ENCODE measurements at regions not wholly inside any gene's neighbourhood (a gene's known extent, or its start where the extent isn't known, plus 50 kb on each side); places are given as distances from the start of the nearest gene placed in this dataset.

DNA sequence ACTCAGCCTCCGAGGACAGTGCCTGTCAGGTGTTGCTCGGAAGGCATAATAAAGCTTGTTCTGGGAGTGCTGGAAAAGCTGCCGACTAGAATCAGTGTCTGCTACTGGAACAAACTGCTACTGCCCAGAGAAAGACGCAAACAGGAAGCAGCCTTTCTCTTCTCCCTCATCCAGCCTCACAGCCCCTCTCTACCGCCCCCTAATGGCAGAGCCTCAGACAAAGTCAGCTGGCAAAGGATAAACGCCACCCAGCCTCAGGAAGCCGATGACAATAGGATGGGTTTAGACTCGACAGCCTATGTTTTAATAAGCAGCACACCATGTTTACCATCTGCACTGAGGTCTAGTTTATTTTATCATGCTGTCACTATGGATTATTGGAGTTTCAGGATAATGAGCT is 169.5 kb upstream of the LYZL1 start:
- Histone ChIP-seq H3K36me3 (ENCODE audit: control insufficient read depth, insufficient read depth, low read length) (no peaks in the 10 kb centered on the region), H3K27me3 (ENCODE audit: control insufficient read depth, insufficient read depth, low read length) (peaks cover under 1% of the 10 kb centered on the region; the same call in 1 of the 2 replicates), H3K4me3 (ENCODE audit: low read depth, low read length) (no peak overlapping the region)
- POLR2A ChIA-PET, result no interaction called here
- CTCF ChIA-PET, result interaction anchor here (0.5 to 2.9 kb wide), 5 partner anchors 10 to 456 kb away, joined by 3 to 8 read pairs (median 5); no protein-coding TSS in a partner anchor
- TF ChIP-seq, protein P1, sequence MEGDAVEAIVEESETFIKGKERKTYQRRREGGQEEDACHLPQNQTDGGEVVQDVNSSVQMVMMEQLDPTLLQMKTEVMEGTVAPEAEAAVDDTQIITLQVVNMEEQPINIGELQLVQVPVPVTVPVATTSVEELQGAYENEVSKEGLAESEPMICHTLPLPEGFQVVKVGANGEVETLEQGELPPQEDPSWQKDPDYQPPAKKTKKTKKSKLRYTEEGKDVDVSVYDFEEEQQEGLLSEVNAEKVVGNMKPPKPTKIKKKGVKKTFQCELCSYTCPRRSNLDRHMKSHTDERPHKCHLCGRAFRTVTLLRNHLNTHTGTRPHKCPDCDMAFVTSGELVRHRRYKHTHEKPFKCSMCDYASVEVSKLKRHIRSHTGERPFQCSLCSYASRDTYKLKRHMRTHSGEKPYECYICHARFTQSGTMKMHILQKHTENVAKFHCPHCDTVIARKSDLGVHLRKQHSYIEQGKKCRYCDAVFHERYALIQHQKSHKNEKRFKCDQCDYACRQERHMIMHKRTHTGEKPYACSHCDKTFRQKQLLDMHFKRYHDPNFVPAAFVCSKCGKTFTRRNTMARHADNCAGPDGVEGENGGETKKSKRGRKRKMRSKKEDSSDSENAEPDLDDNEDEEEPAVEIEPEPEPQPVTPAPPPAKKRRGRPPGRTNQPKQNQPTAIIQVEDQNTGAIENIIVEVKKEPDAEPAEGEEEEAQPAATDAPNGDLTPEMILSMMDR (IDR thresholded peaks at IDR 0.05; ENCODE audit: insufficient read depth, low read depth, low read length), result peak; percentile 39; the same call in 1 of the 2 replicates
- DNase-seq (ENCODE audit: low read depth), result no peak

- POLR2A ChIA-PET, result no interaction called here
- H3K36me3 ChIP-seq (ENCODE audit: control insufficient read depth, insufficient read depth, low read length), result no peaks in the 10 kb centered on the region
- H3K27me3 ChIP-seq (ENCODE audit: control insufficient read depth, insufficient read depth, low read length), result no peaks in the 10 kb centered on the region
- peak; percentile 37 for DNase-seq (ENCODE audit: low read depth)
- TF ChIP-seq, protein P1 (IDR thresholded peaks at IDR 0.05; ENCODE audit: insufficient read depth, low read depth, low read length), result no peak
- H3K4me3 ChIP-seq (ENCODE audit: low read depth, low read length), result no peak overlapping the region
- CTCF ChIA-PET, result interaction anchor here (0.6 to 2.9 kb wide), 5 partner anchors 9 to 456 kb away, joined by 3 to 8 read pairs (median 6); no protein-coding TSS in a partner anchor
Observed at GRCh38 chr10:29120216-29120615, 168.7 kb upstream of the LYZL1 start.

- TF ChIP-seq, protein P1 (IDR thresholded peaks at IDR 0.05; ENCODE audit: insufficient read depth, low read depth, low read length), result no peak
- no peak for DNase-seq (ENCODE audit: low read depth)
- Histone ChIP-seq H3K36me3 (ENCODE audit: control insufficient read depth, insufficient read depth, low read length) (no peaks in the 10 kb centered on the region), H3K27me3 (ENCODE audit: control insufficient read depth, insufficient read depth, low read length) (no peaks in the 10 kb centered on the region), H3K4me3 (ENCODE audit: low read depth, low read length) (no peak overlapping the region)
- POLR2A ChIA-PET, result no interaction called here
- CTCF ChIA-PET, result no interaction called here
Observed at GRCh38 chr10:29124864-29125263, 164.0 kb upstream of the LYZL1 start.

- H3K36me3 ChIP-seq (ENCODE audit: control insufficient read depth, insufficient read depth, low read length), result no peaks in the 10 kb centered on the region
- no peaks in the 10 kb centered on the region for H3K27me3 ChIP-seq (ENCODE audit: control insufficient read depth, insufficient read depth, low read length)
- TF ChIP-seq, protein P1 (IDR thresholded peaks at IDR 0.05; ENCODE audit: insufficient read depth, low read depth, low read length), result no peak
- CTCF ChIA-PET, result interaction anchor here (0.6 to 3.5 kb wide), 6 partner anchors 28 to 463 kb away, joined by 3 to 27 read pairs (median 4); partner anchors contain the start of gene BAMBI
- no peak overlapping the region for H3K4me3 ChIP-seq (ENCODE audit: low read depth, low read length)
- POLR2A ChIA-PET, result no interaction called here
- no peak for DNase-seq (ENCODE audit: low read depth)
Observed at GRCh38 chr10:29127037-29127700, 161.7 kb upstream of the LYZL1 start.

DNA sequence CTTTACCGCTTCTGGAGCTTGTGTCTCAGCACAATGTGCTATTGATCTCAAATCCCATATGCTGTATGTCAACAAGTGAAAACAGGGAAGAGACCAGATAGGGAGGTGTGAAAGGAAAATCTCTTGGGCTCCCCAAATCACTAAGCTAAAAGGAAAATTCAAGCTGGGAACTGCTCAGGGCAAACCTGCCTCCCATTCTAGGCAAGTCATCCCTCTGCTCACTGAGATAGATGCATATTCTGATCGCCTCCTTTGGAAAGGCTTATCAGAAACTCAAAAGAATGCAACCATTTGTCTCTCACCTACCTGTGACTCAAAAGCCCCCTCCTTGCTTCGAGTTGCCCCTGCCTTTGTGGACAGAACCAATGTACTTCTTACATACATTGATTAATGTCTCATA is 161.1 kb upstream of the LYZL1 start:
- ChIA-PET POLR2A (no interaction called here), CTCF (interaction anchor here (1.0 to 3.5 kb wide), 5 partner anchors 12 to 464 kb away, joined by 3 to 27 read pairs (median 5); partner anchors contain the start of gene BAMBI)
- TF ChIP-seq, protein P1 (IDR thresholded peaks at IDR 0.05; ENCODE audit: insufficient read depth, low read depth, low read length), result no peak
- no peaks in the 10 kb centered on the region for H3K27me3 ChIP-seq (ENCODE audit: control insufficient read depth, insufficient read depth, low read length)
- H3K36me3 ChIP-seq (ENCODE audit: control insufficient read depth, insufficient read depth, low read length), result no peaks in the 10 kb centered on the region
- H3K4me3 ChIP-seq (ENCODE audit: low read depth, low read length), result no peak overlapping the region
- DNase-seq (ENCODE audit: low read depth), result no peak

Measured in BJ (cell line).